Bronchial epithelial cell (primary cell): ENCODE measurements at regions not wholly inside any gene's neighbourhood (a gene's known extent, or its start where the extent isn't known, plus 50 kb on each side); places are given as distances from the start of the nearest gene placed in this dataset.

Experiments used
- DNase-seq: peaks from one replicate; pipeline ENCODE4 v3.0.0-alpha.2; 2010; ENCODE audit warnings: low read depth
- FAIRE-seq: peaks from 2 replicates; lab custom pipeline; 2011; peaks lifted over from hg19 to GRCh38; lab: Jason Lieb, UNC
- H3K27me3 ChIP-seq: 2 replicates; pipeline ENCODE4 v1.5.1; 2011; ENCODE audit warnings: low read length; ENCODE audit not compliant: control insufficient read depth, insufficient read depth
- H3K36me3 ChIP-seq: 2 replicates; pipeline ENCODE4 v1.5.1; 2011; ENCODE audit warnings: low read length; ENCODE audit not compliant: control insufficient read depth, insufficient read depth
- H3K4me3 ChIP-seq: 2 replicates; pipeline ENCODE4 v1.5.1; 2011; ENCODE audit warnings: mild to moderate bottlenecking, low read depth, low read length, control low read depth
- CTCF ChIP-seq: IDR thresholded peaks from 2 replicates; pipeline ENCODE4 v1.5.1; 2011; ENCODE audit warnings: mild to moderate bottlenecking, moderate library complexity, low read length, control low read depth, inconsistent platforms; ENCODE audit not compliant: insufficient read depth, severe bottlenecking

GRCh38 chr7:11302121-11302520 is 328.4 kb downstream of the PHF14 start:
- FAIRE-seq (no peak), DNase-seq (no peak)
- Histone ChIP-seq H3K27me3 (no peaks in the 10 kb centered on the region), H3K36me3 (no peaks in the 10 kb centered on the region), H3K4me3 (no peak overlapping the region)
- no peak for TF ChIP-seq CTCF

GRCh38 chr7:11313801-11314200 is 340.1 kb downstream of the PHF14 start:
- Histone ChIP-seq H3K4me3 (no peak overlapping the region), H3K27me3 (no peaks in the 10 kb centered on the region), H3K36me3 (no peaks in the 10 kb centered on the region)
- FAIRE-seq (no peak), DNase-seq (no peak)
- no peak for TF ChIP-seq CTCF

- H3K36me3 ChIP-seq, result no peaks in the 10 kb centered on the region
- FAIRE-seq (peak; percentile 47), DNase-seq (no peak)
- no peaks in the 10 kb centered on the region for H3K27me3 ChIP-seq
- TF ChIP-seq CTCF, result no peak
- no peak overlapping the region for H3K4me3 ChIP-seq
Observed at GRCh38 chr7:11315666-11316258, 342.1 kb downstream of the PHF14 start.

- TF ChIP-seq CTCF, result no peak
Observed at GRCh38 chr7:11317766-11318165, 344.1 kb downstream of the PHF14 start.

GRCh38 chr7:11319491-11320274 is 346.0 kb downstream of the PHF14 start:
- no peak for TF ChIP-seq CTCF
- Histone ChIP-seq H3K4me3 (no peak overlapping the region), H3K27me3 (no peaks in the 10 kb centered on the region), H3K36me3 (no peaks in the 10 kb centered on the region)
- peak; percentile 98 for DNase-seq
- FAIRE-seq, result peak; percentile 95

More at GRCh38 chr7:11317766-11318165, 344.1 kb downstream of the PHF14 start:
- Histone ChIP-seq H3K27me3 (no peaks in the 10 kb centered on the region), H3K36me3 (no peaks in the 10 kb centered on the region), H3K4me3 (no peak overlapping the region)
- no peak for DNase-seq
- FAIRE-seq, result no peak
